Inflammatory macrophage (primary cell): ENCODE measurements at regions not wholly inside any gene's neighbourhood (a gene's known extent, or its start where the extent isn't known, plus 50 kb on each side); places are given as distances from the start of the nearest gene placed in this dataset.
"Not testable (repeated sequence)": the region's sequence is repeated elsewhere in the genome, so short reads cannot be mapped to it uniquely, and the experiment has no call there.

ENCODE experiments used
- DNase-seq, 2 donors: peaks; one replicate each; pipeline ENCODE4 v3.0.0-alpha.2; 2020 to 2022

DNA sequence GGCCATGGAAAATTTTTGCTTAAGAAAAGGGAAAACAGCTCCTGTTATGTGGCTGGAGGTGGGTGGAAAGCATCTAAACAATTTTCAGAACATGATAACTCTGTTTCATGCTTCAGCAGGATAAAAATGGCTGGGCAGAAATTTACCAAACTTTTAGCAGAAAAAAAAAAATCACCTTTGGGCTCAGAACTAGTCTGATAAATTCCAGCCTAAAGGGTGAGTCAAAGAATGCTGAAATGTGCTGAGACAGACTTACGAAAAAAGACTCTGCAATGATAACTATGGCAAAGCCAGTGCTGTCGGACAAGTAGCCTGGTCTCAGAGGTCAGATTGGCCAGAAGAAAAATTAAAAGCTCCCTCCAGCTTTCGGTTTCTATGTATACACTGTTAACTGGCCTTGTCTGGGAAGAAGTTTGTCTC is 123.6 kb downstream of the LRATD1 start:
- DNase-seq = no peak

DNA sequence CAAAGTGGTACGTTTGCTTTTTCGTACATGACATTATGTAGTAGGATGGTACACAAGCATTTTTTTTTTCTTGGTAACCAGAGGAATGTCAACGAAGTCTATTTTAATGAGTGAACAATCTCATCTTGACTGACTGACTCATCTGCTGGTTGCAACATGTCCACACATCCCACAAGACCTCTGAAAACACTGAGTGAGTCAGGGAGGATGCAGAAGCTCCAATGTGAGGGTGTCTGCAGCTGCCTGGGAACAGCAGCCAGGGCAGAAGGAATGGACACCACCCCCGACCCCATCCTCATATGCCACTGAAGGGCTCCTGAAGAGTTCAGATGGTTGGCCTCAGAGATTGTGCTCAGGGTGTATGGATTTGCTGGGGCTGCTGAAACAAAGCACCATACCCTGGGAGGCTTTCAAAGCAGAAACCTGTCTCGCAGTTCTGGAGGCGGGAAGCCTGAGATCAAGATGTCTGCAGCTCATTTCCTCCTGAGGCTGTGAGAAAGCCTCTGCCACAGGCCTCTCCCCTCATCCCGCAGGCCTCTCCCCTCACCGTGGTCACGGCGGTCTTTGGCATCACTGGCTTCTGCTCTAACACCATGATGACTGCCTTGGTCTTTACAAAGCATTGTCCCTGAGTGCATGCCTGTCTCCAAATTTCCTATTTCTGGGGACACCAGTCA is 124.6 kb downstream of the LRATD1 start:
- DNase-seq = no peak

DNA sequence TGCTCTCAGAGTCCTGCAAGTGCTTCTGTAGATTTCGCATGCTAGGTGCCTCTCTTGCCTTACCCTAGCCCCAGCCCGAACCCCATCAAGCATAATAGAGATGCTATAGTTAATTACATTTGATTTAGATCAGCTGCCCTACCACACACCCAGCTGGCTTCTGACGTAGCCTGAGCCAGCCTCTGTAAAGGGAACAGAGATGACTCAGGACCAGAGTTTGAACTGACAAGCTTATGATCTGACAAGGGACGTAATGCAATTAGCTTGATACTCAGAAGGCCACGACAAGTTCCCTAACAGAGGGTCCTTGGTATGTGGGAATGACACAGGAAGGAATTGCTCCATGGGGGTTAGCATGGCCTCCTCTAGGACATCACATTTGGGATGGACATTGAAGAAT is 126.6 kb downstream of the LRATD1 start:
- no peak for DNase-seq

DNA sequence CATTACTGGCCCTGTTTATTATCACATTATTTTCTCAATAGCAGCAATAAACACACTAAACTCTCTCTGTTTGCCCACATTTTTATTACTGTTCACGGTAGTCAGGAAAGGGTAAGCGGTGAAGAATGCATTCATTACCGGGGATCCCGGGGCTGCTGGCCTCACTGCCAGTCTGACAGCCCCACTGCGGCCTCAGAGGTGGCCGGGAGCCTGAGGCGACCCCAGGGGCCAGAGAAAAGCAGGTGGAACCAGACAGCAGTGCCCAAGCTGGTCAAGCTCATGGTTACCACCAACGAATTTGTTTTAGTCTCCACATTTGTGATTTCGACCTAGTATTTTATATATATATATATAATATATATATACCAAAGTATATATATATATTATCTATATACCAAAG is 127.7 kb downstream of the LRATD1 start:
- no peak for DNase-seq

DNA sequence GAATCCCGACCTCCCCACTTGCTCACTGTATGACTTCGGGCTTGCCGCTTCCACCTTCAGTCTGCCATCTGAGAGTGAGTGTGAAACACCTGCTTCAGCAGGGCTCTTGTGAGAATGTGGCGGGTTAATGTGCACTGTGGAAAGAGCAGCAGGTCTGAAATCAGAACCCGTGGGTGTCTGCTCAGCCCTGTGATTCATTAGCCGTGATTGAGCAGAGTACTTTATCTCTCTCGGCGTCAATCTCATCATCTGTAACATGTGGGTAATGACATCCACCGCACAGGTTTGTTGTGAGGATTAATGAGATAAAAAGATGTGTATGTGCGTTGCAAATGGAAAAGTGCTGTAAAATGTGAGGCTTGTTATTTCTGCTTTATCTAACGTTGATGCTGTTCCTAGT is 128.6 kb downstream of the LRATD1 start:
- DNase-seq = no peak

DNA sequence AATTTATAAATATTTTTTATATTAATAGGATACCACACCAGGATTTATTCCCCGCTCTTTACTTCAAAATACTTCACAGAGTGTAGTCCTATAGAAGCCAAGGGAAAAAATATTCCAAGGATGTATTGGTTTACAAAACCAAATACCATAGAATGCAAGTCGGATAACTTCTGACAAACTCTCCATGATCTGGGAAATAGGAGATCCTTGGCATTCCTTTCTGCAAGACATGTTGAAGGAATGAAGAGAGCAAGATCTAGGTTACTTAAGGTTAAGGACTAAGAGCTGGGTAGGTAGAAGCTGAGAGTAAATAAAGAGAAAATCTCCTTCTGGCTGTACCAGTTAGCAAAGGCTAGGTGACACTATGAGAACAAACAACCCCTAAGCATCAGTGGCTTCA is 141.2 kb downstream of the LRATD1 start:
- no peak for DNase-seq

DNA sequence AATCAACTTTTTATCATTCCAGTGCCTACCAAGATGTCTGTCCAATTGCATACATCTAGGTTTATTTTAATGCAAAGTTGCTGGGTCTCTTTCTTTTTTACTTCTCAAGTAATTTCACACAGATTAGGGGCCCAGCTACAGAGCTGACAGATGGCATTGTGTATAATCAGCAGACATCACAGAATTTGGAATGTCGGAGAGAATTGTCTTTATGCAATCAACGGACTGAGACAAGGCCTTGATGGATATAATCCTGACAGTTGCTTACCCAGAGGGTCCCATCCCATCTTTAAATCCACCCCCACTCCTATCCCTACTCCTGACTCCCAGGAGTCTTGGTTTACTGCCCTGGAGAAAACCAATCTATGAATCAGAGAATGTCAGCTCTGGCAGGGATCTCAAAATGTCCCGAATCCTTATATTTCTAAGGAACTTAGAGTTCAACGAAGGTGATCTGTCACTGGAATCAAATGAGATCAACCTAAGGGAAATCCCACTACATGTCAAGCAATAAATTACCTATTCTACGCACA is 142.0 kb downstream of the LRATD1 start:
- DNase-seq = no peak

DNA sequence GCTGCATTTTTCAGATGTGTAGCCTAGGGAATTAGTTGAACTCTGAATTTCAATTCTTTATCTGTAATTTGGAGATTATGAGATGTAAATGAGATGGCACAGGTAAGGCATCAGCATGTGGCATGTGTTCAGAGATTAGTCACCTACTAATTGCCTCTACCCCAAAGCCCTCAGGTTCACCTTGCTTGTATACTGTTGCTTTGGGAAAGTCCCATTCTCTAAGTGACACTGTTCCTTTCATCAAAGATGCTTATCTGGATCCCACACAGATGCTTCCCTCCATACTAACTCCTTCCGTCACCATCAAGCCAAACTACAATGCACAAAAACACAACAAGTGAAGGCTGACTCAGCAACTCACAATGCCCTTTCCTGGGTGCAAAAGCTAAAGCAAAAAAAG is 143.7 kb downstream of the LRATD1 start:
- DNase-seq = no peak

DNA sequence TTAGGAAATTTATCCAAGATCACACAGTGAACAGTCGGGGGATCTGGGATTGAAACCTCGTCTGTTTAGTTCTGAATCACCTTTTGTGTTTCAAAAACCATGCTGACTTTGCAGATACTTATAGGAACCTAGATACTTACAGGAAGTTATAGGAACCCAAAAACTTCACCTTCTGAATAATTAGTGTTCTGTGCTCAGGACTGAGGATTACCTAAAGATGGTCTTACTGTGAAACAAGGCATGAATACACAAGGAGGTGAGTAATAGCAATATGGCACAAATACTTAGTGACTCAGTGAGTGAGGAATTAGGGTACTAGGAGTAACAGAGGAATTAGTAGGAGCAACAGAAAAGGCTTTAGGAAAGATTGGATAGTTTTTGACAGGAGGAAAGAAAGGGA is 145.5 kb downstream of the LRATD1 start:
- no peak for DNase-seq

DNA sequence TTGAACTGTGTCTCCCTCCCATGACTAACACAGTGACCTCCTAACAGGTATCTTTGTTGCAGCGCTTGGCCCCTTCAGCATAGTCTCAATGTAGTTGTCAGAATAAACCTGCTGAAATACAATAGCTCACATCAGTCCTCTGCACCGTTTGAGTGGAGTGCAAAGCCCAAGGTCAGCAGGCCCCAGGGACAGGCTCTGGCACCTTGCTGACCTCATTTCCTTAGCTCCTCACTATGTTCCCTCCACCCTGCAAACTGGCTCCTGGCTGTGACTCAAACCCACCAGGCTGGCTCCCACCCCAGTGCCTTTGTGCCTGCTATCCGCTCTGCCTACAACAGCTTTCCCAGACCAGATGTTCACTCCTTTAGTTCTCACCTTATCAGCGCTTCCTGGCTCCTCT is 146.7 kb downstream of the LRATD1 start:
- DNase-seq = no peak

DNA sequence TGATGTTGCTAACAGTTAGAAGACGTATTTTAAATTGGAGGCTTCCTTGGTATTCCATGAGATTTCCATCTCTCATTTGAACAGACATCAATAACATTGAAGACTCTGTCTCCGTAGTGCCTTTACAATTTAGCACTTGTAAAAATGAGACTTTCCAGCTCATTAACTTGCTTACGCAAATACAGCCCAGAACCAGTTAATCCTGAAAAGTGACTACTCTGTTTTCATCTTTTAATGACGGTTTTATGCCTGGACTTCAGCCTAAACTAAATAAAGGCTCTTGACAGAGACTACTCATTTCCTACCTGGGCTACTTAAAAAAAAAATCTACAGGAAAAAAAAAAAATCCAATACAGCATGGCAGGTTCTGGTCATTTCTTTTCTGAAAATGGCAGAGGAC is 148.6 kb downstream of the LRATD1 start:
- DNase-seq = no peak

DNA sequence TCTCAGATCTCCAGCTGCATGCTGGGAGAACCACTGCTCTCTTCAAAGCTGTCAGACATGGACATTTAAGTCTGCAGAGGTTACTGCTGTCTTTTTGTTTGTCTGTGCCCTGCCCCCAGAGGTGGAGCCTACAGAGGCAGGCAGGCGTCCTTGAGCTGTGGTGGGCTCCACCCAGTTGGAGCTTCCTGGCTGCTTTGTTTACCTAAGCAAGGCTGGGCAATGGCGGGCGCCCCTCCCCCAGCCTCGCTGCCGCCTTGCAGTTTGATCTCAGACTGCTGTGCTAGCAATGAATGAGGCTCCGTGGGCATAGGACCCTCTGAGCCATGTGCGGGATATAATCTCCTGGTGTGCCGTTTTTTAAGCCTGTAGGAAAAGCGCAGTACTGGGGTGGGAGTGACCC is 156.3 kb downstream of the LRATD1 start:
- not testable (repeated sequence) for DNase-seq

DNA sequence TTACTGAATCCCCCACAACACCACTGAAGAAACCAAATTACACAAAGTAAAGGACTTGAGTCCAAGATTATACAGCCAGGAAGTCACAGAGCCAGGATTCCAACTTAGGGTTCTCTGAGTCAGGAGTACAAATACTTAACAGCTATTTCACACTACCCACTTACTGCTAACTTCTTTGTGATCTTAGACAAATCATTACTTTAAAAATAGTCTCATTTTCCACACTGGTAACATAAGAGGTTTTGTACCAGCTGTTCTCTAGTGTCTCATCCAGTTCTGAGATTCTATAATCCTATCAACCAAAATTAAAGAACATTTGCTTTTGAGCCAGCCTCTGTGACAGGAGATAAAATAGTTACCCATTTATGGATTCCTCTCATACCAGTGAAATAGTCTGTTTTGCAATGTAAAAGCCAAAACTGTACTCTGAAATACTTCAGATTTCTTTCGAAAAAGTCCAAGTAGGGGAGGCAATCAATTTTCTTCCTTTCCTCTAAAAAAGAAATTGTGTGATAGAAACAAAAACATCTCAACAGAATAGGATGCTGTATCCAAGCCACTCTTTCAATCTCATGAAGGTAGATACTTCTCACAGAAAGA is 157.6 kb downstream of the LRATD1 start:
- DNase-seq = no peak

DNA sequence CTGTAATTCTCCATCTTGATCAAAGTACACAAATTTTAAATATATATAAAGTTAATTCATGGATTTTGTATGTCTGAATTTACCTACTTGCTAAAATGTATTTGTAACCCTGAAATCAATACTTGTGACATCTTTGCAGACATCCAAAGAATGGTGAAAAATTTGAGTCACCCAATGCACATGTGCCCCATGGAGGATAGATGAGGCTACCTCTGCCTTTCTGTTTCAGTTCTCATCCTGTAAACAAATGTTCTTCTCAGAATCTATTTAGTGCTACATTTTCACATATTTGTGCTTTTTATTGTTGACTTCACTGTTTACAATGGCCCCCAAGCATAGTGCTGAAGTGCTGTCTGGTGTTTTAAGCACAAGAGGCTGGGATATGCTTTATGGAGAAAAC is 171.5 kb downstream of the LRATD1 start:
- DNase-seq = no peak

DNA sequence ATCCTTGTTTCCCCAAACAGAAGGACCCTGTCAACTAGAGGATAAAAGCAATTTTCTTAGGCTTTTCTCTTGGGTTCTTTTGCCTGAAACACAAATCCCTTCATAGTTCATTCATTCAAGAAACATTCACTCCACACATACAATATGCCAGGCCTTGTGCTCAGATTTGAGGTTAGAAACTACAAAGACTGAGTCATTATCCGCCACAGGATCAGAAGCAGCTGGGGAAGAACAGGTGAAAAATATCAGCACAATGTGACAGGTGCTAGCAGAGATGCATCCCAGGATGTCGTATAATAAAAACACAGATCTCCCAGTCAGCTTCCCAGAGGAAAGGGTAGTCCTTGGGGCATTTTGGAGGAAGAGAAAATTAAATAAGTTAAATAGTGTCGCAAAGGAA is 172.4 kb downstream of the LRATD1 start:
- no peak for DNase-seq

DNA sequence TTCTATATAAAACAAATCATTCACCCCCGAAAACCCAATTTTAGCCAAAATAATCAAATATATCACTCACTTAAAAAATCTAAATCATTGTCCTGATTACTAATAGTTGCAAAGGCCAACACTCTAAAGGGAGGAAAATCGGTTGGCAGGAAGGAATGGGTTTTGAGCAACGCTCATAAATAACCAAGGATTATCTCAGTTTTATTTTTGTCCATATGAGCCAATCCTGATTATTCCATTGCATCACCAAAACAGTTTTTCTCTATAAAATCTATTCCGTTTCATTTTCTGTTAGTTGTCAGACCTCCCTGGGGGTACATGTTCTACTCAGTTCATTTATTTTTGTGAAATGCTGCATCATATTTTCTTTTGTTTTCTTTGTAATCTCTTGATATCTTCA is 174.1 kb downstream of the LRATD1 start:
- DNase-seq = no peak

DNA sequence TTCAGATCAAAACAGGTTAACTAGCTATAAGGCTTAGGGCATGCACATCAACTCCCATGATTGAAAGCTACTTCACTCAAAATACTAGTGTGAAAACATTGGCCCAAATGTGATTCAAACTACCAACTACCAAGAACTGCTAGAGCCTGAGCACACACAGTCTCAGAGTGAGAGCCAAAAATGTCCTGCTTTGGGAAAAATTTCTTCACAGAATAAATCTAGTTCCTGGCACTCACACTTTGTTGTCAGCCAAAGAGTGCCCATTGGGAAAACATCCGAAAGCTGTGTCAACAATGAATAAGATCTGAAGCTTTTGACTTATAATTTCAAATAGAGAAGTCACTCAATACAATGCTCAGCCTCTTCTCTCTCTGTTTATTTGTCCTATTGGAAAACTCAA is 182.7 kb downstream of the LRATD1 start:
- no peak for DNase-seq

DNA sequence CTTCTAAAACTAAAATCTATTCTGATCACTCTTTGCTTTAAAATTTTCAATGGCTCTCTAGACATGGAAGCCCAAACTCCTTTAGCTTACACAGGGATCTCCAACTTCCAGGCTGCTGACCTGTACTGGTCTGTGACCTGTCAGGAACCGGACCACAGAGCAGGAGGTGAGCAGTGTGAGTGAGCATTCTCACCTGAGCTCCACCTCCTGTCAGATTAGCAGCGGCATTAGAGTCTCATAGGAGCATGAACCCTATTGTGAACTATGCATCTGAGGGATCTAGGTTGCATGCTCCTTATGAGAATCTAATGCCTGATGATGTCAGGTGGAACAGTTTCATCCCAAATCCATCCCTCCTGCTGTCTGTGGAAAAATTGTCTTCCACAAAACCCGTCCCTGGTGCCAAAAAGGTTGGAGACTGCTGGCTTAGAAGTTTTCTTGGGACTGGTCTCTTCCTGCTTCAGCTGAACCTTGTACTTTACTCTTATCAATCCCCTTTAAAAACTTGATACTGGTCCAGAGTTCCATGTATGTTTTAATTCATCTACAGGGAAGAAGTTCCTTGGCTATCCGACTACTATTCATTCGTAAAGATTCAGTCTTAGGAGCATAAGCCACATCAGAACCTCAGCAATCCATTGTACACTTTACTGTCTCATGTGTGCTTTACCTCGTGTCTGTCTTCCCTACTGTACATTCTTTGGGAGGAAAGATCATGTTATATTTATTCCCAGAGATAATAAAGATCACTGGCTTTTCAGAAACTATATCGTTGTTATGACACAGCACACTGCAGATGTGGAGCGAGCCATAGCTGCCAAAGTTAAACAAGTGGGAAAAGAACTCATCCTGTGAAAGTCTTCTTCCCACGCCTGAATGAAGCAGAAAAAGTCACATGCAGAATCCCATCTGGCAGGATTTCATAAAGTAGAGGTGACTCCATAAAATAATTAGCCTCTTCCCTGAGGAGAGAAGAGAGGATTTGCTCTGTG is 183.8 kb downstream of the LRATD1 start:
- no peak for DNase-seq

DNA sequence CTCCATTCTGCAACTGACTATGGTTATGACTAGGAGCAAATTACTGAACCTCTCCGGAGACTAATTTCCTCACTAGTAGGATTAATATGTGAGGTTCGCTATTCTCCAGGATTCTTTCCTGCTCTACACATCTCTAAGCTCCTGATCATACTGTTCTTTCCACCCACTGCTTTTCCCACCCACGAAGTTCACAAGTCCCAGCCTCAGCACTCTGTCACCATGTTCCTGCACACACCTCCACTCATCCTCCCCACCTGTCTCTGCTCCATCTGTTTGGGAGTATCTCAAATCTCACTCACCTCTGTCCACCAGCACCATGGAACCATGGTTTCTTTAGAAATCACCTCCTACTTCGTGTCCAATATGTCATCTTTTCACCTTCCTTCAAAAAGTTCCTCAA is 185.3 kb downstream of the LRATD1 start:
- DNase-seq = no peak

DNA sequence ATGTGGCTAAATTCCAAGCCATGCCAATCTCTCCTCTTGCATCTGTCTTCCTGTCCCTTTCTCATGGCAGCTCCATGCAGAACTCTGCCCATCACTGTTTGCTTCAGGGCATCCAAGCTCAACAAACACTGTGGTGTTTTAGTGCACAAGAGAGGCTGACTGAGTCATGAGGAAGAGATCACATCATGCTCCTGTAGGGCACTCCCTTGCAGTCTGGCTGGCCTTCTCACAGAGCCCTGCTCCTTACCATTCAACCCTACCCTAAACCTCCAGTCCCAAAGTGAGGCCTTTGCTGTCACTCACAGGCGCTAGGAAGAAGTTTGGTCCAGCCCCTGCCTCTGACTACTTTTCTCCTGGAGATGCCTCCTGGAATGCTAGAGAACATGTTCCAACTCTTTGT is 194.0 kb downstream of the LRATD1 start:
- no peak for DNase-seq

DNA sequence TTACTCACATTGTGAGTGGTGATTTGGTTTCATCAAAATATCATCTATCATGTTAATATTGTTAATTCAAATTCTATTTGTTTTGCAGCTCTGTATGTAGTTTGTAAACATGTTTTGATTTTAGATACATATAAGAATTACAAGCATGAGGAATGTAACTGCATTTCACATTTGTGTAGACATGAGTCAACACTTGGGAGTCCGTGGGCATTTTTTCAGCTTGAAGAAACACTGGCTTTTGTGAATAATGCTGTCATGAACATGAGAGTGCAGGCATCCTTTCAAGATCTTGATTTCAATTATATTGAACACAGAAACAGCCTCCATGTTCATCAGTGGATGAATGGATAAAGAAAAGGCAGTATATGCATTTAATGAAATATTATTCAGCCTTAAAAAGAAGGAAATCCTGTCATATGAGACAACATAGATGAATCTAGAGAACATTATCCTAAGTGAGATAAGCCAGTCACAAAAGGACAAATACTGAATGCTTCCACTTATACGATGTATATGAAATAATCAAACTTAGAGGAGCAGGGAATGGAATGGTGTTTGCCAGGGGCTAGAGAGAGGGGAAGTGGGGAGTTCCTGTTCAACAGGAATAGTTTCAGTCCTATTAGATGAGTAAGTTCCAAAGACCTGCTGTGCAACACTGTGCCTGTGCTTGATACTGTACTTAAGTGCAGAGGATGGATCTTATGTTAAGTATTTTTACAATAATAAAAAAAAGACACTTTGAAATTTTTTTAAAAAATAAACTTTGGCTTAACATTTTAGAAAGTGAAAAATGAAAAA is 194.9 kb downstream of the LRATD1 start:
- no peak for DNase-seq

DNA sequence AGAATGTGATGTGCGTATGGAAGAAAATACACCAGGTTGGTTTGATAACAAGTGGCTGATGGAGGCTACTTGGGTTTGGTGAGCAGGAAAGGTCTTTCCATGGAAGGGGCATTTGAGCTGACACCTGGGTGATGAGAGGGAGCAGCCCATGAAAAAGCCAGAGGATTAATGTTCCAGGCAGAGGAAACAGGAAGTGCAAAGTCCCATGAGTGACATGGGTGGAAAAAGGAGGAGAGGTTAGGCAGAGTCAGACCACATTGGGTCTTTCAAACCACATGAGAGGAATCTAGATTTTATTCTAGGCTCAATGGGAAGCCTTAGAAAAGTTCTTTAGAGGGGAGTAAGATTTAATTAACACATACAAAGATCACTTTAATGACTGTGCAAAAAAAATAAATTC is 195.7 kb downstream of the LRATD1 start:
- DNase-seq = no peak

DNA sequence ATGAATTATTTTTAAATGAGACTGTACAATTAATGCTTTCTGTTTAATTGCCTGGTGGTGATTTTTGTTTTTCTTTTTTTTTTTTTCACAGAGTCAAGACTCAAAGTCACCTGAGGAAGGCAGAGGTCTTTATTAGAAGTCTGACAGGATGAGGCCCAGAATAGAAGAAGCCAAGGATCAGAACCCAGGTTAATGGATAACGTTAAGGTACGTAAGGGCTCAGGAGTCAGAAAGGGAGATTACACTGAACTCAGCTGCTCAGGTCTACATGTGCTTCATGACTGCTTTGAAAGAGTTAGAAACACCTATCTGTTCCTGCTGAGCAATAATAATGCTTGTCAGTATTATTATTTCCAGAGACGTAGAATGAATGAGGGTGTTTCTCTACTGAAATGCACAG is 196.5 kb downstream of the LRATD1 start:
- DNase-seq = no peak
